NCI-H524 (cell line): ENCODE measurements at regions not wholly inside any gene's neighbourhood (a gene's known extent, or its start where the extent isn't known, plus 50 kb on each side); places are given as distances from the start of the nearest gene placed in this dataset.
A peak's percentile ranks its signal among the peaks of the same experiment; 100 is the strongest.
"Not testable (repeated sequence)": the region's sequence is repeated elsewhere in the genome, so short reads cannot be mapped to it uniquely, and the experiment has no call there.

Experiments used
- DNase-seq, 2 experiments: peaks; one replicate each; lab custom pipeline; 2025; lab: John Stamatoyannopoulos, UW

GRCh38 chr7:9709216-9709615, 1264.5 kb upstream of the PHF14 start:
- no peak for DNase-seq

- DNase-seq, result no peak
These were observed 1262.3 kb upstream of the PHF14 start for GRCh38 chr7:9711259-9711918.

- DNase-seq, result no peak
These were observed 1255.5 kb upstream of the PHF14 start for GRCh38 chr7:9718071-9718661.

GRCh38 chr7:9719303-9719702, 1254.4 kb upstream of the PHF14 start:
- no peak for DNase-seq

GRCh38 chr7:9719721-9720120, 1254.0 kb upstream of the PHF14 start:
- no peak for DNase-seq

- DNase-seq, result not testable (repeated sequence)
These were observed 1247.6 kb upstream of the PHF14 start for GRCh38 chr7:9725940-9726663.

- not testable (repeated sequence) for DNase-seq
These were observed 1246.9 kb upstream of the PHF14 start for GRCh38 chr7:9726811-9727210.

- not testable (repeated sequence) for DNase-seq
These were observed 1246.2 kb upstream of the PHF14 start for GRCh38 chr7:9727467-9727869.

- not testable (repeated sequence) for DNase-seq
These were observed 1245.5 kb upstream of the PHF14 start for GRCh38 chr7:9728014-9728657.

GRCh38 chr7:9752033-9752432, 1221.6 kb upstream of the PHF14 start:
- no peak for DNase-seq

GRCh38 chr7:9761224-9761623, 1212.4 kb upstream of the PHF14 start:
- no peak for DNase-seq

- DNase-seq, result no peak
These were observed 1196.8 kb upstream of the PHF14 start for GRCh38 chr7:9776900-9777299.

GRCh38 chr7:9778367-9778766, 1195.3 kb upstream of the PHF14 start:
- DNase-seq, result no peak

GRCh38 chr7:9781710-9782109, 1192.0 kb upstream of the PHF14 start:
- no peak for DNase-seq

GRCh38 chr7:9782275-9782674, 1191.4 kb upstream of the PHF14 start:
- no peak for DNase-seq

GRCh38 chr7:9785211-9785610, 1188.5 kb upstream of the PHF14 start:
- no peak for DNase-seq

- peak; percentile 64 to 93 for DNase-seq
These were observed 1177.4 kb upstream of the PHF14 start for GRCh38 chr7:9796241-9796640.

GRCh38 chr7:9822458-9823290, 1151.0 kb upstream of the PHF14 start:
- no peak for DNase-seq

- no peak for DNase-seq
These were observed 1138.5 kb upstream of the PHF14 start for GRCh38 chr7:9835199-9835598.

GRCh38 chr7:9836671-9837070, 1137.0 kb upstream of the PHF14 start:
- DNase-seq, result no peak

GRCh38 chr7:9842301-9842700, 1131.4 kb upstream of the PHF14 start:
- DNase-seq, result no peak

- no peak for DNase-seq
These were observed 1126.8 kb upstream of the PHF14 start for GRCh38 chr7:9846902-9847301.
